Nephron (organoid): ENCODE measurements at regions not wholly inside any gene's neighbourhood (a gene's known extent, or its start where the extent isn't known, plus 50 kb on each side); places are given as distances from the start of the nearest gene placed in this dataset.

ENCODE experiments used
- H3K27ac Mint-ChIP-seq, 3 experiments: 2 replicates each; pipeline ENCODE4 v1.8.0; 2020; ENCODE audit warnings: mixed read lengths in 3 of 3, mild to moderate bottlenecking in 2 of 3, moderate library complexity in 1 of 3
- H3K27me3 Mint-ChIP-seq: 2 replicates; pipeline ENCODE4 v1.8.0; 2021; ENCODE audit warnings: low read depth, mild to moderate bottlenecking, moderate library complexity, mixed read lengths
- H3K36me3 Mint-ChIP-seq: 2 replicates; pipeline ENCODE4 v1.8.0; 2020; ENCODE audit warnings: low read depth, mixed read lengths
- H3K4me1 Mint-ChIP-seq: 2 replicates; pipeline ENCODE4 v1.8.0; 2020; ENCODE audit warnings: mixed read lengths
- H3K4me3 Mint-ChIP-seq, 3 experiments: 2 replicates each; pipeline ENCODE4 v1.8.0; 2020; ENCODE audit warnings: mild to moderate bottlenecking in 3 of 3, mixed read lengths in 3 of 3, moderate library complexity in 2 of 3
- H3K9me3 Mint-ChIP-seq: 2 replicates; pipeline ENCODE4 v1.8.0; 2020; ENCODE audit warnings: mixed read lengths
- CTCF ChIP-seq, 3 experiments: fragments of 200-600 bp; sonication (generic); IDR thresholded peaks; one replicate each; pipeline ENCODE4 v1.5.0; 2021; ENCODE audit warnings: antibody characterized with exemption in 3 of 3; ENCODE audit not compliant: unreplicated experiment in 3 of 3

GRCh38 chr5:77558266-77558665 is 66.2 kb upstream of the WDR41 start:
- Mint-ChIP-seq H3K9me3 (no peaks in the 10 kb centered on the region), H3K27me3 (peaks cover 16% of the 10 kb centered on the region)

GRCh38 chr5:77550406-77550805 is 58.3 kb upstream of the WDR41 start:
- Mint-ChIP-seq H3K27ac (no peak overlapping the region), H3K9me3 (peaks cover 36% of the 10 kb centered on the region), H3K4me1 (no peaks in the 10 kb centered on the region), H3K27me3 (no peaks in the 10 kb centered on the region), H3K36me3 (no peaks in the 10 kb centered on the region), H3K4me3 (no peak overlapping the region)
- TF ChIP-seq CTCF (IDR thresholded peaks at IDR 0.05; ENCODE audit: unreplicated experiment in 3 of 3) = no peak

More at GRCh38 chr5:77558266-77558665, 66.2 kb upstream of the WDR41 start:
- Mint-ChIP-seq H3K27ac (no peak overlapping the region), H3K36me3 (no peaks in the 10 kb centered on the region), H3K4me1 (no peaks in the 10 kb centered on the region), H3K4me3 (no peak overlapping the region)
- TF ChIP-seq CTCF (IDR thresholded peaks at IDR 0.05; ENCODE audit: unreplicated experiment in 3 of 3) = no peak

GRCh38 chr5:77545285-77545684 is 53.2 kb upstream of the WDR41 start:
- Mint-ChIP-seq H3K27me3 (no peaks in the 10 kb centered on the region), H3K4me1 (peaks cover under 1% of the 10 kb centered on the region), H3K9me3 (peaks cover 29% of the 10 kb centered on the region), H3K4me3 (no peak overlapping the region), H3K27ac (no peak overlapping the region), H3K36me3 (no peaks in the 10 kb centered on the region)
- TF ChIP-seq CTCF (IDR thresholded peaks at IDR 0.05; ENCODE audit: unreplicated experiment in 3 of 3) = no peak
